ENCODE measurements at regions not wholly inside any gene's neighbourhood (a gene's known extent, or its start where the extent isn't known, plus 50 kb on each side); places are given as distances from the start of the nearest gene placed in this dataset.

GRCh38 chr2:128756365-128756717 lies 437.7 kb upstream of the HS6ST1 start:
- DNase-seq (ENCODE audit: low spot score in 2 of 2), result no peak

GRCh38 chr2:128765811-128766210 lies 447.1 kb upstream of the HS6ST1 start:
- intact Hi-C loops (cut with DNase I), result no loop called here
- DNase-seq (ENCODE audit: low spot score in 2 of 2), result no peak
- Histone ChIP-seq H3K36me3 (no peaks in the 10 kb centered on the region), H3K9me3 (no peaks in the 10 kb centered on the region), H3K4me3 (no peak overlapping the region), H3K27me3 (no peaks in the 10 kb centered on the region), H3K4me1 (no peaks in the 10 kb centered on the region), H3K27ac (no peak overlapping the region)
- no peak for TF ChIP-seq CTCF (IDR thresholded peaks at IDR 0.05)

More at GRCh38 chr2:128756365-128756717, 437.7 kb upstream of the HS6ST1 start:
- Histone ChIP-seq H3K36me3 (no peaks in the 10 kb centered on the region), H3K27ac (no peak overlapping the region), H3K9me3 (no peaks in the 10 kb centered on the region), H3K27me3 (no peaks in the 10 kb centered on the region), H3K4me1 (no peaks in the 10 kb centered on the region), H3K4me3 (no peak overlapping the region)
- intact Hi-C loops (cut with DNase I), result no loop called here
- TF ChIP-seq CTCF (IDR thresholded peaks at IDR 0.05), result no peak

DNA sequence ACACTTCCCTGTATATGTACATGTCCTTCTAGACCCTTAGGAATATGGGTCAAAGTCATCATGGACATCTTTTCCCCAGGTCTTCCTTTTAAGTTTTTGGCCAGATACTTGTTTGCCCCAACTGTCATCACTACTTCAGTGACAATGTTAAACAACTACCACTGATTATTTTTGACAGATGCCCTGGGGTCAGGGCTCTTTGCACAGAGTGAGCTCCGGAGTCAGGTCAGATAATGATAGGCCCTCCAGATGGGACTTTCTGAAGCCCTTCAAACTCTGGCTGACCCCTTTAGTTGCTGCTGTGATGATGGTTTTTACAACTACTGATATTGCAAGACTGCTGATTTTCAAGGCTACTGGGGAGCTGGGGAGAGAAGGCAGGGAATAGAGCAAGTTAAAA lies 449.4 kb upstream of the HS6ST1 start:
- no peaks in the 10 kb centered on the region for H3K4me1 ChIP-seq
- no peaks in the 10 kb centered on the region for H3K36me3 ChIP-seq
- no peak for TF ChIP-seq CTCF (IDR thresholded peaks at IDR 0.05)
- no peaks in the 10 kb centered on the region for H3K9me3 ChIP-seq
- H3K27me3 ChIP-seq, result no peaks in the 10 kb centered on the region
- H3K4me3 ChIP-seq, result no peak overlapping the region
- no peak overlapping the region for H3K27ac ChIP-seq
- DNase-seq (ENCODE audit: low spot score in 2 of 2), result no peak
- intact Hi-C loops (cut with DNase I), result no loop called here

DNA sequence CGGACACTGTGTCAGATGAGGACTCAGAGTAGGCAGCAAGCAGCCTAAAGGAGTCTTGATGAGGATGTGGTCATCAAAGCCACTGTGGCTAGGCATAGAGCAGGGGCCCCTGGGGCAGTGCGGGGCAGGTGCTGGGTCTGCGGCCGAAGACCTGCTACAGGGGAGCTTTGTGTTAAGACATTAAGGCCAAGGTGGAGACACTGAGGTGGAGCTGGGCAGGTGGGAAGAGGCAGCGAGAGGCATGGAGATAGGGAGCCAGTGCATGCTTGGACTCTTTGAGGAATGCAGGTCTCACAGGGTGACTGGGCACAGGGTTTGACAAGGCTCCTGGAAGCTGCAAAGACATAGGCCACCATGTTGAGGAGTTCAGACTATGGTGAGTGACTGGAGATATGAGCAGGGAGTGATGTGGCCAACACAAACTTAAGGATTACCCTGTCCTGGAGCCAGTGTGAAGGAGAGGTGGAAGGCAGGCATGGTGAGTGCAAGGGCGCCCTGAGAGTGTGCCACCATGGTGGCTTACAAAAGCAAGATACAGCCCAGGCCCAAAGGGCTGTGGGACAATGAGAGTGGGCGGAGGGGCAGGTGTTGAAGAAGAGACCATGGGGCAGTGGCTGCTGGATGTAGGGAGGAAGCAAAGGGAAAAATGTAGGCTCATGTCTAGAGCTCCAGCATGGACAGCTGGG lies 450.9 kb upstream of the HS6ST1 start:
- Histone ChIP-seq H3K27ac (no peak overlapping the region), H3K9me3 (no peaks in the 10 kb centered on the region), H3K4me3 (no peak overlapping the region), H3K27me3 (no peaks in the 10 kb centered on the region), H3K36me3 (no peaks in the 10 kb centered on the region), H3K4me1 (no peaks in the 10 kb centered on the region)
- TF ChIP-seq CTCF (IDR thresholded peaks at IDR 0.05), result no peak
- intact Hi-C loops (cut with DNase I), result no loop called here
- DNase-seq (ENCODE audit: low spot score in 2 of 2), result peak in 1 of 2 donors; percentile 41

DNA sequence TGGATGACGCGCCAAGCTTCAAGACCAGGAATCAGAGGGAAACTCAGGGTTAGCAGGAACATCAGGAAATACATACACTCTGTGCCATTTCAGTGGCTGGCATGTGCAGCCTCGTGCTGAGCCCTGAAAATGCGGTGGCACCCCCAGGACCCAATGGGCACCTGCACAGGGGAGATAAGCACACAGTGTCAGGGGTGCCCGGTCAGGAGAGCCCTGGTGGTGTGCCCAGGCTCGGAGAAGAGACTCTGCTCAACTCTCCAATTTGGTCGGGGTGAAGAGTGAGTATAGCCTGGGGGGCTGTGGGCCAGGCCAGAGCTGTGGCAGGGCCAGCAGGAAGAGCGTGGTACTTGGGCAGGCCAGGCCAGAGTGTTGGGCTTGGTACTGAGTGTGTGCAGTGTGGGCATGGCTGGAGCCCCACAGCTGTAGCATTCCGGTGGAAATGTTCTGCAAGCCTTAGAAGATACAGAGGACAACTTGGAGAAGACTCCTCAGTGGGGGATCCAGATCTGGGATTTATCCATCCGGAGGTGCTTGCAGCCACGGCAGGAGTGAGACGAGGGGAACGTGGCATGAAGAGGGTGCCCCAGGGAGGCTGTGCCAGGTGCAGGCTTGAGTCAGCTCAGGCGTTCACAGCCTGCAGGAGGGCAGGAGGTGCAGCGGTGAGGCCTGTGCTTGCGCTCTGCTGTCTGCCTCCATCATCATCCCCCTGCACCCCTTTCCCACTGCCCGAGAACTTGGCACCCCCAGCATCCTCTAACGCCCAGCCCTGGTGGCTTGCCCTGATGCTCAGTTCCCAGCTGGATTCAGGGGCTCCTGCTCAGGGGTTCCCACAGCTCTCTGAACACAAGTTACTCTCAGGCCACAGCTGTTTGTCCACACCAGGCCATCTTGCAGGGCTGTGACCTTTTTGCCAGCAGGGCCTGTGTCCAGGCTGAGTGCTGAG lies 451.7 kb upstream of the HS6ST1 start:
- H3K36me3 ChIP-seq, result no peaks in the 10 kb centered on the region
- peak in 1 of 2 donors; percentile 37 for DNase-seq (ENCODE audit: low spot score in 2 of 2)
- TF ChIP-seq CTCF (IDR thresholded peaks at IDR 0.05), result no peak
- no peaks in the 10 kb centered on the region for H3K9me3 ChIP-seq
- intact Hi-C loops (cut with DNase I), result no loop called here
- no peak overlapping the region for H3K27ac ChIP-seq
- no peaks in the 10 kb centered on the region for H3K27me3 ChIP-seq
- H3K4me3 ChIP-seq, result no peak overlapping the region
- no peaks in the 10 kb centered on the region for H3K4me1 ChIP-seq
